PFSK-1 (cell line): ENCODE measurements at regions not wholly inside any gene's neighbourhood (a gene's known extent, or its start where the extent isn't known, plus 50 kb on each side); places are given as distances from the start of the nearest gene placed in this dataset.

Experiments
- FOXP2 ChIP-seq: optimal IDR thresholded peaks from 2 replicates; pipeline ENCODE3; 2011; ENCODE audit warnings: borderline replicate concordance, control low read depth, inconsistent platforms; ENCODE audit not compliant: insufficient read depth; ENCODE audit errors: extremely low read length, extremely low read depth
- POLR2AphosphoS5 ChIP-seq: IDR thresholded peaks from 2 replicates; pipeline ENCODE4 v1.6.1; 2012; ENCODE audit warnings: low read depth, mild to moderate bottlenecking, control low read depth, low read length, moderate library complexity
- REST ChIP-seq, 2 experiments: IDR thresholded peaks; 2 replicates each; pipeline versions ENCODE4 v1.6.1 to v1.8.0; 2011 to 2012; ENCODE audit warnings: low read depth in 2 of 2, low read length in 2 of 2, control low read depth in 1 of 2, inconsistent platforms in 1 of 2, mild to moderate bottlenecking in 1 of 2, moderate library complexity in 1 of 2; ENCODE audit not compliant: insufficient read depth in 1 of 2
- SIN3A ChIP-seq: IDR thresholded peaks from 2 replicates; pipeline ENCODE4 v1.6.1; 2012; ENCODE audit warnings: mild to moderate bottlenecking, low read length, moderate library complexity, borderline replicate concordance; ENCODE audit not compliant: insufficient read depth
- TAF1 ChIP-seq: IDR thresholded peaks from 2 replicates; pipeline ENCODE4 v1.6.1; 2012; ENCODE audit warnings: low read length, control low read depth, borderline replicate concordance; ENCODE audit not compliant: insufficient read depth

- no peak for TF ChIP-seq FOXP2
- no peak for TF ChIP-seq TAF1
- TF ChIP-seq REST (IDR thresholded peaks at IDR 0.05; ENCODE audit: insufficient read depth in 1 of 2, low read depth in 2 of 2, low read length in 2 of 2) = no peak
- no peak for TF ChIP-seq POLR2AphosphoS5
- TF ChIP-seq SIN3A = no peak
Observed at GRCh38 chr2:220166616-220167015, 539.2 kb downstream of the SLC4A3 start.

- TF ChIP-seq SIN3A (no peak), REST (IDR thresholded peaks at IDR 0.05; ENCODE audit: insufficient read depth in 1 of 2, low read depth in 2 of 2, low read length in 2 of 2) (no peak), FOXP2 (no peak), TAF1 (no peak), POLR2AphosphoS5 (no peak)
Observed at GRCh38 chr2:220167956-220168355, 540.5 kb downstream of the SLC4A3 start.

GRCh38 chr2:220168891-220169546 lies 541.6 kb downstream of the SLC4A3 start:
- TF ChIP-seq SIN3A = no peak
- TF ChIP-seq TAF1 = no peak
- TF ChIP-seq REST (IDR thresholded peaks at IDR 0.05; ENCODE audit: insufficient read depth in 1 of 2, low read depth in 2 of 2, low read length in 2 of 2) = no peak
- TF ChIP-seq FOXP2 = no peak

- TF ChIP-seq POLR2AphosphoS5 = no peak
- TF ChIP-seq REST (IDR thresholded peaks at IDR 0.05; ENCODE audit: insufficient read depth in 1 of 2, low read depth in 2 of 2, low read length in 2 of 2) = no peak
- no peak for TF ChIP-seq TAF1
- no peak for TF ChIP-seq SIN3A
- no peak for TF ChIP-seq FOXP2
Observed at GRCh38 chr2:220174826-220175225, 547.4 kb downstream of the SLC4A3 start.
